SK-N-SH treated with all-trans-retinoic acid at 6 μM for 48 hours (cell line): ENCODE measurements at regions not wholly inside any gene's neighbourhood (a gene's known extent, or its start where the extent isn't known, plus 50 kb on each side); places are given as distances from the start of the nearest gene placed in this dataset.

ENCODE experiments used
- ATAC-seq: fragments of 200-7000 bp; cut with Tn5 transposase; 3 replicates; pipeline ENCODE4 v1.9.1; 2020; ENCODE audit warnings: mild to moderate bottlenecking, moderate library complexity
- BACH2 ChIP-seq: fragments of 250-450 bp; sonication (Bioruptor Pico); IDR thresholded peaks from 2 replicates; pipeline ENCODE4 v1.9.0; 2021; ENCODE audit warnings: mild to moderate bottlenecking, borderline replicate concordance
- CSDC2 ChIP-seq: fragments of 250-450 bp; sonication (Bioruptor Pico); IDR thresholded peaks from 2 replicates; pipeline ENCODE4 v1.5.0; 2020; ENCODE audit warnings: mild to moderate bottlenecking, moderate library complexity
- ESRRG ChIP-seq: fragments of 250-450 bp; sonication (Bioruptor Pico); IDR thresholded peaks from 2 replicates; pipeline ENCODE4 v1.6.1; 2021; ENCODE audit warnings: mild to moderate bottlenecking
- GLIS3 ChIP-seq: fragments of 250-450 bp; sonication (Bioruptor Pico); IDR thresholded peaks from 2 replicates; pipeline ENCODE4 v1.5.0; 2020; ENCODE audit warnings: mild to moderate bottlenecking, moderate library complexity
- ISL1 ChIP-seq: fragments of 250-450 bp; sonication (Bioruptor Pico); IDR thresholded peaks from 2 replicates; pipeline ENCODE4 v2.1.2; 2022; ENCODE audit warnings: mild to moderate bottlenecking, moderate library complexity
- OSR1 ChIP-seq: fragments of 250-450 bp; sonication (Bioruptor Pico); IDR thresholded peaks from 2 replicates; pipeline ENCODE4 v1.8.0; 2022; ENCODE audit warnings: moderate library complexity, mild to moderate bottlenecking, inconsistent platforms
- RARB ChIP-seq: fragments of 250-450 bp; sonication (Bioruptor Pico); IDR thresholded peaks from 2 replicates; pipeline ENCODE4 v1.8.0; 2021; ENCODE audit warnings: mild to moderate bottlenecking, moderate library complexity
- SNAI2 ChIP-seq: fragments of 250-450 bp; sonication (Bioruptor Pico); IDR thresholded peaks from 2 replicates; pipeline ENCODE4 v1.5.0; 2020; ENCODE audit warnings: mild to moderate bottlenecking, moderate library complexity
- TOX ChIP-seq: fragments of 250-450 bp; sonication (Bioruptor Pico); IDR thresholded peaks from 2 replicates; pipeline ENCODE4 v1.8.0; 2021; ENCODE audit warnings: mild to moderate bottlenecking, moderate library complexity, borderline replicate concordance
- ZC3H10 ChIP-seq: fragments of 250-450 bp; sonication (Bioruptor Pico); IDR thresholded peaks from 2 replicates; pipeline ENCODE4 v1.5.1; 2021; ENCODE audit warnings: mild to moderate bottlenecking, moderate library complexity
- ZFP3 ChIP-seq: fragments of 250-450 bp; sonication (Bioruptor Pico); IDR thresholded peaks from 2 replicates; pipeline ENCODE4 v1.5.0; 2020; ENCODE audit warnings: mild to moderate bottlenecking, moderate library complexity
- ZFP30 ChIP-seq: fragments of 450-650 bp; formaldehyde crosslinking; IDR thresholded peaks from 2 replicates; pipeline ENCODE4 v1.5.0; 2022; ENCODE audit warnings: mild to moderate bottlenecking, moderate library complexity
- ZNF565 ChIP-seq: fragments of 450-650 bp; formaldehyde crosslinking; conservative IDR thresholded peaks from 2 replicates; pipeline ENCODE4 v1.5.0; 2020; ENCODE audit warnings: low read depth, mild to moderate bottlenecking, moderate library complexity
- TF ChIP-seq, protein P1 (sequence below): fragments of 250-450 bp; sonication (Bioruptor Pico); IDR thresholded peaks from 2 replicates; pipeline ENCODE4 v1.8.0; 2020; ENCODE audit warnings: mild to moderate bottlenecking, moderate library complexity, borderline replicate concordance
- TF ChIP-seq, protein P2 (sequence below): fragments of 250-450 bp; sonication (Bioruptor Pico); IDR thresholded peaks from 2 replicates; pipeline ENCODE4 v1.5.1; 2020; ENCODE audit warnings: low read depth, mild to moderate bottlenecking, moderate library complexity
- TF ChIP-seq, protein P3 (sequence below): fragments of 250-450 bp; sonication (Bioruptor Pico); IDR thresholded peaks from 2 replicates; pipeline ENCODE4 v1.5.1; 2021; ENCODE audit warnings: mild to moderate bottlenecking, moderate library complexity
- TF ChIP-seq, protein P4 (sequence below): fragments of 250-450 bp; sonication (Bioruptor Pico); IDR thresholded peaks from 2 replicates; pipeline ENCODE4 v1.8.0; 2021; ENCODE audit warnings: low read depth, mild to moderate bottlenecking, moderate library complexity, borderline replicate concordance
- TF ChIP-seq, protein P5 (sequence below): fragments of 250-450 bp; sonication (Bioruptor Pico); IDR thresholded peaks from 2 replicates; pipeline ENCODE4 v1.5.0; 2020; ENCODE audit warnings: mild to moderate bottlenecking, moderate library complexity

DNA sequence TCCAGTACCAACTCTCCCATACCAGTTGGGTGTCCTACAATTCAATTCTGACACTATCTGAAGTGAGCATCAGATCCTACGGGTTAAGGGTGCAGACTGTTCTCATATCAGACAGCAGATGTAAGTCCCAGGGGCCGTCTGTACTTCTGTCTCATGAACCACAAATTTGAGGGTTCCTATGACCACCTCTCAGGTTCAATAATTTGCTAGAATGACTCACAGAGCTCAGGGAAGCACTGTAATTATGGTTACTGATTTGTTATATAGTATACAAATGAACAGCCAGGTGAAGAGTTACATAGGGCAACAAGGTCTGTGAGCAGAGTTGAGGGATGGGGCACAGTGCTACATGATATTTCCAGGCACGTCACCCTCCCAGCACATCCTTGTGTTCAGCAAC, 499.1 kb downstream of the DMAC1 start (continued):
- TF ChIP-seq, protein P1, sequence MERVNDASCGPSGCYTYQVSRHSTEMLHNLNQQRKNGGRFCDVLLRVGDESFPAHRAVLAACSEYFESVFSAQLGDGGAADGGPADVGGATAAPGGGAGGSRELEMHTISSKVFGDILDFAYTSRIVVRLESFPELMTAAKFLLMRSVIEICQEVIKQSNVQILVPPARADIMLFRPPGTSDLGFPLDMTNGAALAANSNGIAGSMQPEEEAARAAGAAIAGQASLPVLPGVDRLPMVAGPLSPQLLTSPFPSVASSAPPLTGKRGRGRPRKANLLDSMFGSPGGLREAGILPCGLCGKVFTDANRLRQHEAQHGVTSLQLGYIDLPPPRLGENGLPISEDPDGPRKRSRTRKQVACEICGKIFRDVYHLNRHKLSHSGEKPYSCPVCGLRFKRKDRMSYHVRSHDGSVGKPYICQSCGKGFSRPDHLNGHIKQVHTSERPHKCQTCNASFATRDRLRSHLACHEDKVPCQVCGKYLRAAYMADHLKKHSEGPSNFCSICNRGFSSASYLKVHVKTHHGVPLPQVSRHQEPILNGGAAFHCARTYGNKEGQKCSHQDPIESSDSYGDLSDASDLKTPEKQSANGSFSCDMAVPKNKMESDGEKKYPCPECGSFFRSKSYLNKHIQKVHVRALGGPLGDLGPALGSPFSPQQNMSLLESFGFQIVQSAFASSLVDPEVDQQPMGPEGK (CRISPR knock-in tag) = no peak
- no peak for TF ChIP-seq ZFP3
- no peak for TF ChIP-seq TOX (CRISPR knock-in tag)
- no peak for TF ChIP-seq ESRRG (CRISPR knock-in tag)
- TF ChIP-seq, all 23 proteins: peak for 0

DNA sequence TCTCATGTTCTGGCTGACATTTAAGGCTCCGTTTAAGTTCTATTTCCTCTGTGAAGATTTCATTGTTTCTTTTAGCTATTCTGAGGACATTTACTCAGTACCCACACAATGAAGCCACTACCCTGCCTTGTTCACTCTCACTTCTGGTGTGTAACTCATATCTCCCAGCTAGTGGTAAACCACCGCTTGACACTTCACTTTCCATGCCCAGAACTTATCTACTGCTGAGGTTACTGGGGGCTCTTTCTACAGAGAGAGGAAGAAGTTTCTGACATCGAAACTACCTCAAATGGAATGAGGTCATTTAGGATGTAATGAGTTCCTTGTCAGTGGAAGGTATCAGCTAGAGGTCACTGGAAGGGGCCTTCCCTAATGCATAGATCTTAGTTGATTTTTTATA, 501.5 kb downstream of the DMAC1 start:
- TF ChIP-seq ISL1 (no peak), BACH2 (CRISPR knock-in tag) (no peak), ZFP30 (no peak), OSR1 (CRISPR knock-in tag) (no peak), GLIS3 (CRISPR knock-in tag) (no peak), ESRRG (CRISPR knock-in tag) (no peak)
- TF ChIP-seq, protein P1 (CRISPR knock-in tag) = no peak
- TF ChIP-seq, protein P2, sequence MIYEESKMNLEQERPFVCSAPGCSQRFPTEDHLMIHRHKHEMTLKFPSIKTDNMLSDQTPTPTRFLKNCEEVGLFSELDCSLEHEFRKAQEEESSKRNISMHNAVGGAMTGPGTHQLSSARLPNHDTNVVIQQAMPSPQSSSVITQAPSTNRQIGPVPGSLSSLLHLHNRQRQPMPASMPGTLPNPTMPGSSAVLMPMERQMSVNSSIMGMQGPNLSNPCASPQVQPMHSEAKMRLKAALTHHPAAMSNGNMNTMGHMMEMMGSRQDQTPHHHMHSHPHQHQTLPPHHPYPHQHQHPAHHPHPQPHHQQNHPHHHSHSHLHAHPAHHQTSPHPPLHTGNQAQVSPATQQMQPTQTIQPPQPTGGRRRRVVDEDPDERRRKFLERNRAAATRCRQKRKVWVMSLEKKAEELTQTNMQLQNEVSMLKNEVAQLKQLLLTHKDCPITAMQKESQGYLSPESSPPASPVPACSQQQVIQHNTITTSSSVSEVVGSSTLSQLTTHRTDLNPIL (CRISPR knock-in tag) = no peak
- no peak for ATAC-seq

DNA sequence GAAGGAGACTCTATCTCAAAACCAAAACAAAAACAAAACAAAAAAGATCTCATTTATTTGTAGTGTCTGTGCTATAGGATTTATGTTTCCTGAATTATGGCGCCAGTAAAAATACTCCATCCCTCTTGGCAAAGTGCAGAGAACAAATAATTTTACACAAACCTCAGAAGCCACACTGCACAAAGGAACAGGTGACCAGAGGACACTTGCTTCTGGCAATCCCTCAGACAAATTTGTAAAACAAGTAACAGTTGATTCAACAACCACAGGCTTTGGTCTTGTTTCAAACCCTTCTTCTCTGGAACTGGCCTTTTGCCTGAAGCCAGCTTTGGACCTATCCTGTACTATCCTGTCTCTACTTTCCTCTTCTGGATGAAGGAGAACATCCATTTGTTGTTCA, 502.1 kb downstream of the DMAC1 start:
- no peak for ATAC-seq

More for the DNA sequence above, 502.1 kb downstream of the DMAC1 start:
- TF ChIP-seq ZC3H10 (CRISPR knock-in tag) = no peak
- TF ChIP-seq GLIS3 (CRISPR knock-in tag) = no peak
- no peak for TF ChIP-seq CSDC2 (CRISPR knock-in tag)
- TF ChIP-seq TOX (CRISPR knock-in tag) = no peak
- TF ChIP-seq ISL1 = no peak
- no peak for TF ChIP-seq ZFP30
- TF ChIP-seq SNAI2 = no peak
- TF ChIP-seq, protein P1 (CRISPR knock-in tag) = no peak
- TF ChIP-seq ZNF565 (CRISPR knock-in tag) = no peak
- TF ChIP-seq, protein P3, sequence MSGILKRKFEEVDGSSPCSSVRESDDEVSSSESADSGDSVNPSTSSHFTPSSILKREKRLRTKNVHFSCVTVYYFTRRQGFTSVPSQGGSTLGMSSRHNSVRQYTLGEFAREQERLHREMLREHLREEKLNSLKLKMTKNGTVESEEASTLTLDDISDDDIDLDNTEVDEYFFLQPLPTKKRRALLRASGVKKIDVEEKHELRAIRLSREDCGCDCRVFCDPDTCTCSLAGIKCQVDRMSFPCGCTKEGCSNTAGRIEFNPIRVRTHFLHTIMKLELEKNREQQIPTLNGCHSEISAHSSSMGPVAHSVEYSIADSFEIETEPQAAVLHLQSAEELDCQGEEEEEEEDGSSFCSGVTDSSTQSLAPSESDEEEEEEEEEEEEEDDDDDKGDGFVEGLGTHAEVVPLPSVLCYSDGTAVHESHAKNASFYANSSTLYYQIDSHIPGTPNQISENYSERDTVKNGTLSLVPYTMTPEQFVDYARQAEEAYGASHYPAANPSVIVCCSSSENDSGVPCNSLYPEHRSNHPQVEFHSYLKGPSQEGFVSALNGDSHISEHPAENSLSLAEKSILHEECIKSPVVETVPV (CRISPR knock-in tag) = no peak
- TF ChIP-seq, protein P4, sequence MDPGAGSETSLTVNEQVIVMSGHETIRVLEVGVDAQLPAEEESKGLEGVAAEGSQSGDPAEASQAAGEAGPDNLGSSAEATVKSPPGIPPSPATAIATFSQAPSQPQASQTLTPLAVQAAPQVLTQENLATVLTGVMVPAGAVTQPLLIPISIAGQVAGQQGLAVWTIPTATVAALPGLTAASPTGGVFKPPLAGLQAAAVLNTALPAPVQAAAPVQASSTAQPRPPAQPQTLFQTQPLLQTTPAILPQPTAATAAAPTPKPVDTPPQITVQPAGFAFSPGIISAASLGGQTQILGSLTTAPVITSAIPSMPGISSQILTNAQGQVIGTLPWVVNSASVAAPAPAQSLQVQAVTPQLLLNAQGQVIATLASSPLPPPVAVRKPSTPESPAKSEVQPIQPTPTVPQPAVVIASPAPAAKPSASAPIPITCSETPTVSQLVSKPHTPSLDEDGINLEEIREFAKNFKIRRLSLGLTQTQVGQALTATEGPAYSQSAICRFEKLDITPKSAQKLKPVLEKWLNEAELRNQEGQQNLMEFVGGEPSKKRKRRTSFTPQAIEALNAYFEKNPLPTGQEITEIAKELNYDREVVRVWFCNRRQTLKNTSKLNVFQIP = no peak
- no peak for TF ChIP-seq OSR1 (CRISPR knock-in tag)
- TF ChIP-seq, protein P5, sequence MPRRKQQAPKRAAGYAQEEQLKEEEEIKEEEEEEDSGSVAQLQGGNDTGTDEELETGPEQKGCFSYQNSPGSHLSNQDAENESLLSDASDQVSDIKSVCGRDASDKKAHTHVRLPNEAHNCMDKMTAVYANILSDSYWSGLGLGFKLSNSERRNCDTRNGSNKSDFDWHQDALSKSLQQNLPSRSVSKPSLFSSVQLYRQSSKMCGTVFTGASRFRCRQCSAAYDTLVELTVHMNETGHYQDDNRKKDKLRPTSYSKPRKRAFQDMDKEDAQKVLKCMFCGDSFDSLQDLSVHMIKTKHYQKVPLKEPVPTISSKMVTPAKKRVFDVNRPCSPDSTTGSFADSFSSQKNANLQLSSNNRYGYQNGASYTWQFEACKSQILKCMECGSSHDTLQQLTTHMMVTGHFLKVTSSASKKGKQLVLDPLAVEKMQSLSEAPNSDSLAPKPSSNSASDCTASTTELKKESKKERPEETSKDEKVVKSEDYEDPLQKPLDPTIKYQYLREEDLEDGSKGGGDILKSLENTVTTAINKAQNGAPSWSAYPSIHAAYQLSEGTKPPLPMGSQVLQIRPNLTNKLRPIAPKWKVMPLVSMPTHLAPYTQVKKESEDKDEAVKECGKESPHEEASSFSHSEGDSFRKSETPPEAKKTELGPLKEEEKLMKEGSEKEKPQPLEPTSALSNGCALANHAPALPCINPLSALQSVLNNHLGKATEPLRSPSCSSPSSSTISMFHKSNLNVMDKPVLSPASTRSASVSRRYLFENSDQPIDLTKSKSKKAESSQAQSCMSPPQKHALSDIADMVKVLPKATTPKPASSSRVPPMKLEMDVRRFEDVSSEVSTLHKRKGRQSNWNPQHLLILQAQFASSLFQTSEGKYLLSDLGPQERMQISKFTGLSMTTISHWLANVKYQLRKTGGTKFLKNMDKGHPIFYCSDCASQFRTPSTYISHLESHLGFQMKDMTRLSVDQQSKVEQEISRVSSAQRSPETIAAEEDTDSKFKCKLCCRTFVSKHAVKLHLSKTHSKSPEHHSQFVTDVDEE (CRISPR knock-in tag) = no peak
- TF ChIP-seq RARB (CRISPR knock-in tag) = no peak
- no peak for TF ChIP-seq BACH2 (CRISPR knock-in tag)
